ENCODE measurements at regions not wholly inside any gene's neighbourhood (a gene's known extent, or its start where the extent isn't known, plus 50 kb on each side); places are given as distances from the start of the nearest gene placed in this dataset.

DNA sequence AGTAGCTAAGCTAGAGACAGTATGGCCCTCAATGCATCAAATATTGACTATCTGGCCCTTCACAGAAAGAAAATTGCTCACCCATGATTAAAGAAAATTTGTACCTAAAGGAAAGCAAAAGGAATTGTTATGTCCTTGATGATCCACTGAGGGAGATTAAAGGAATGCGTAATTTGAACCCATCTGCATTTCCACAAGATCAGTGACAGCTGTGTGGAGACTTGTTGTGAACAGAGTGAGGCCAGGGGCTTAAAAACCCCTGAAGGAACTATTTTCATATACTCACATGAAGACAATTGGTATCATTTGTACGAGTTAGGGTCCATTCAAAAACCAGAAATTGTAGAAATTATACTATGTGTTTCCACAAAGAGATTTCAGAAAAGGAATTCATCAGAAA, 1908.1 kb upstream of the SEL1L start:
- Histone ChIP-seq H3K27me3 (ENCODE audit: control insufficient read depth in 3 of 3, insufficient read depth in 3 of 3, low read length in 2 of 3) (no peaks in the 10 kb centered on the region), H3K4me1 (ENCODE audit: control insufficient read depth in 5 of 5, insufficient read depth in 5 of 5, low read length in 5 of 5) (no peaks in the 10 kb centered on the region), H3K36me3 (ENCODE audit: control insufficient read depth in 4 of 4, insufficient read depth in 4 of 4, low read length in 4 of 4) (no peaks in the 10 kb centered on the region), H3K27ac (ENCODE audit: low read depth in 1 of 2, low read length in 1 of 2) (no peak overlapping the region), H3K4me3 (no peak overlapping the region), H3K9ac (ENCODE audit: insufficient read depth in 1 of 2, low read length in 2 of 2) (no peak overlapping the region), H3K9me3 (ENCODE audit: control insufficient read depth in 4 of 4, insufficient read depth in 3 of 4, low read length in 3 of 4) (peaks cover 0 to 4% (median 0%) of the 10 kb centered on the region in 4 donors)
- TF ChIP-seq, protein P1, sequence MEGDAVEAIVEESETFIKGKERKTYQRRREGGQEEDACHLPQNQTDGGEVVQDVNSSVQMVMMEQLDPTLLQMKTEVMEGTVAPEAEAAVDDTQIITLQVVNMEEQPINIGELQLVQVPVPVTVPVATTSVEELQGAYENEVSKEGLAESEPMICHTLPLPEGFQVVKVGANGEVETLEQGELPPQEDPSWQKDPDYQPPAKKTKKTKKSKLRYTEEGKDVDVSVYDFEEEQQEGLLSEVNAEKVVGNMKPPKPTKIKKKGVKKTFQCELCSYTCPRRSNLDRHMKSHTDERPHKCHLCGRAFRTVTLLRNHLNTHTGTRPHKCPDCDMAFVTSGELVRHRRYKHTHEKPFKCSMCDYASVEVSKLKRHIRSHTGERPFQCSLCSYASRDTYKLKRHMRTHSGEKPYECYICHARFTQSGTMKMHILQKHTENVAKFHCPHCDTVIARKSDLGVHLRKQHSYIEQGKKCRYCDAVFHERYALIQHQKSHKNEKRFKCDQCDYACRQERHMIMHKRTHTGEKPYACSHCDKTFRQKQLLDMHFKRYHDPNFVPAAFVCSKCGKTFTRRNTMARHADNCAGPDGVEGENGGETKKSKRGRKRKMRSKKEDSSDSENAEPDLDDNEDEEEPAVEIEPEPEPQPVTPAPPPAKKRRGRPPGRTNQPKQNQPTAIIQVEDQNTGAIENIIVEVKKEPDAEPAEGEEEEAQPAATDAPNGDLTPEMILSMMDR (IDR thresholded peaks at IDR 0.05; ENCODE audit: control extremely low read depth, extremely low read depth): no peak
- WGBS, 2 donors: 82 to 89% methylated on average over 2 of the region's 2 CpGs
- DNase-seq: no peak
- no peak for ATAC-seq (ENCODE audit: insufficient read depth, low FRiP score)

DNA sequence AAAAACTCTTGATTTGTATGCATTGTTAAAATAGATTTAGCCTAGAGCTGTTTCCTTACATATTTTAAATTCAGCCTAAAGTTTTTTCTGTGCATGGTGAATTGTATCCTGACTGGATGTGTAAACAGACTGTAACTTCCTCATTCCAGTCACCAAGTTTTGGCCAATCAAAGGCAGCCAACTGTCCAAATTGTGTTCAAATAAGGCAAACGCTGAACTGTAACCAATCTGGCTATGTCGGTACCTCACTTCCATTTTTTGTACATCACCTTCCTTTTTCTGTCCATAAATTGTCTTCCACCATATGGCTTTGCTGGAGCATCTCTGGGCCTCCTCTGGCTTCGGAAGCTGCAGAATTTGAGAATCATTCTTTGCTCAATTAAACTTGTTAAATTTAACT, 1921.9 kb upstream of the SEL1L start:
- DNase-seq (no peak), ATAC-seq (ENCODE audit: insufficient read depth, low FRiP score) (no peak)
- Histone ChIP-seq H3K27me3 (ENCODE audit: control insufficient read depth in 3 of 3, insufficient read depth in 3 of 3, low read length in 2 of 3) (no peaks in the 10 kb centered on the region), H3K36me3 (ENCODE audit: control insufficient read depth in 4 of 4, insufficient read depth in 4 of 4, low read length in 4 of 4) (no peaks in the 10 kb centered on the region), H3K9me3 (ENCODE audit: control insufficient read depth in 4 of 4, insufficient read depth in 3 of 4, low read length in 3 of 4) (peaks cover 0 to 14% (median 3%) of the 10 kb centered on the region in 4 donors), H3K4me1 (ENCODE audit: control insufficient read depth in 5 of 5, insufficient read depth in 5 of 5, low read length in 5 of 5) (no peaks in the 10 kb centered on the region), H3K27ac (ENCODE audit: low read depth in 1 of 2, low read length in 1 of 2) (no peak overlapping the region), H3K9ac (ENCODE audit: insufficient read depth in 1 of 2, low read length in 2 of 2) (no peak overlapping the region), H3K4me3 (no peak overlapping the region)
- TF ChIP-seq, protein P1 (IDR thresholded peaks at IDR 0.05; ENCODE audit: control extremely low read depth, extremely low read depth): no peak
- WGBS, 2 donors: 90 to 95% methylated on average over 3 of the region's 3 CpGs

DNA sequence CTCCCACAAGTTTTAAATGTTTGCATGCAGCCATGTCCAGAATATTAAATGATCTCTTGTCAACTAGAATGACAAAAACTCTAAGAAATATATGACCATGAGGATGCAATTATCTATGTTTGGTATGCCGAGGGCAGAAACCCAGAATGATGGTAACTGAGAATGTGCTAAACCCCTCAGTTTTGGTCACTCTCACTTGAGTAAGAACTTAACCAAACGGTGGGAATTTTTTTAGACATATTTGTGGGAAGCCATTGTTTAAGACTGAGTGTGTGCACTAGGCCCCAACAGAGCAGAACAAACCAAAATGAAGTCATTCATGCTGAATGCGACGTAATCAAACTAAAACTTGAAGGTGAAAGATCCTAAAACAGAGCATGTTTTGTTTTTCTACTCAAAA, 1927.9 kb upstream of the SEL1L start:
- Histone ChIP-seq H3K4me3 (no peak overlapping the region), H3K4me1 (ENCODE audit: control insufficient read depth in 5 of 5, insufficient read depth in 5 of 5, low read length in 5 of 5) (no peaks in the 10 kb centered on the region), H3K36me3 (ENCODE audit: control insufficient read depth in 4 of 4, insufficient read depth in 4 of 4, low read length in 4 of 4) (no peaks in the 10 kb centered on the region), H3K27ac (ENCODE audit: low read depth in 1 of 2, low read length in 1 of 2) (no peak overlapping the region), H3K9me3 (ENCODE audit: control insufficient read depth in 4 of 4, insufficient read depth in 3 of 4, low read length in 3 of 4) (peaks cover 0 to 10% (median 3%) of the 10 kb centered on the region in 4 donors), H3K9ac (ENCODE audit: insufficient read depth in 1 of 2, low read length in 2 of 2) (no peak overlapping the region), H3K27me3 (ENCODE audit: control insufficient read depth in 3 of 3, insufficient read depth in 3 of 3, low read length in 2 of 3) (no peaks in the 10 kb centered on the region)
- ATAC-seq (ENCODE audit: insufficient read depth, low FRiP score): no peak
- TF ChIP-seq, protein P1 (IDR thresholded peaks at IDR 0.05; ENCODE audit: control extremely low read depth, extremely low read depth): no peak
- 87 to 92% methylated on average over 4 of the region's 4 CpGs for WGBS, 2 donors
- DNase-seq: no peak

DNA sequence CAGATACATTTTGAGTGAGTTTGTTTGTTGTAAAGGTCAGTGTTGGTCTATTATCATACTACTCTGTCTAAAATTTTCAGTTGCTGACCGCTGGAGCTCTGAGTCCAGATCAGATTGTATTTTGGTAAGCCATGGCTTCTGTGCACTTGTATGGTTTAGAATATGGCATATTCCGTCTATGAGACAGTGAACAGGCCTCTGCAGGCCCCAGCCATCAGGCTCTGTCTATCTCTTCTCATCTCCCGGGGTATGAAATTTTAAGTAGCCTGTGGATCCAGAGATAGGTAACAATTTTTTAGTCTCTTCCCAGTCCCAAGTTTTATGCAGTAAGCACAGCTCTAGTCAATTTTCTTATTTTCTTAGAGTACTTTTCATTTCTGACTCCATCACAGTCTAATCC, 1929.1 kb upstream of the SEL1L start:
- H3K27ac ChIP-seq (ENCODE audit: low read depth in 1 of 2, low read length in 1 of 2): no peak overlapping the region
- H3K4me1 ChIP-seq (ENCODE audit: control insufficient read depth in 5 of 5, insufficient read depth in 5 of 5, low read length in 5 of 5): no peaks in the 10 kb centered on the region
- H3K9ac ChIP-seq (ENCODE audit: insufficient read depth in 1 of 2, low read length in 2 of 2): no peak overlapping the region
- H3K4me3 ChIP-seq: no peak overlapping the region
- no peak for DNase-seq
- H3K36me3 ChIP-seq (ENCODE audit: control insufficient read depth in 4 of 4, insufficient read depth in 4 of 4, low read length in 4 of 4): no peaks in the 10 kb centered on the region
- WGBS, 2 donors: 96% methylated on average over 3 of the region's 3 CpGs
- TF ChIP-seq, protein P1 (IDR thresholded peaks at IDR 0.05; ENCODE audit: control extremely low read depth, extremely low read depth): no peak
- ATAC-seq (ENCODE audit: insufficient read depth, low FRiP score): no peak
- H3K27me3 ChIP-seq (ENCODE audit: control insufficient read depth in 3 of 3, insufficient read depth in 3 of 3, low read length in 2 of 3): no peaks in the 10 kb centered on the region
- H3K9me3 ChIP-seq (ENCODE audit: control insufficient read depth in 4 of 4, insufficient read depth in 3 of 4, low read length in 3 of 4): peaks cover 0 to 10% (median 3%) of the 10 kb centered on the region in 4 donors
